GDM1 (cell line): ENCODE measurements at regions not wholly inside any gene's neighbourhood (a gene's known extent, or its start where the extent isn't known, plus 50 kb on each side); places are given as distances from the start of the nearest gene placed in this dataset.

ENCODE experiments used
- DNase-seq: peaks from one replicate; lab custom pipeline; 2025; lab: John Stamatoyannopoulos, UW

GRCh38 chr13:104204177-104204576 lies 1138.0 kb upstream of the SLC10A2 start:
- no peak for DNase-seq

GRCh38 chr13:104198801-104199200 lies 1132.6 kb upstream of the SLC10A2 start:
- no peak for DNase-seq

- no peak for DNase-seq
These were observed 1130.4 kb upstream of the SLC10A2 start for GRCh38 chr13:104196611-104197010.

- DNase-seq = no peak
These were observed 1115.5 kb upstream of the SLC10A2 start for GRCh38 chr13:104181526-104182231.

- no peak for DNase-seq
These were observed 1104.9 kb upstream of the SLC10A2 start for GRCh38 chr13:104170980-104171555.

GRCh38 chr13:104163866-104164630 lies 1097.8 kb upstream of the SLC10A2 start:
- DNase-seq = no peak

GRCh38 chr13:104160536-104160935 lies 1094.3 kb upstream of the SLC10A2 start:
- no peak for DNase-seq

GRCh38 chr13:104143760-104144416 lies 1077.7 kb upstream of the SLC10A2 start:
- DNase-seq = no peak

- no peak for DNase-seq
These were observed 1074.3 kb upstream of the SLC10A2 start for GRCh38 chr13:104140552-104140951.

- no peak for DNase-seq
These were observed 1071.2 kb upstream of the SLC10A2 start for GRCh38 chr13:104137416-104137815.

- DNase-seq = no peak
These were observed 1066.6 kb upstream of the SLC10A2 start for GRCh38 chr13:104132849-104133248.

GRCh38 chr13:104114101-104114500 lies 1047.9 kb upstream of the SLC10A2 start:
- no peak for DNase-seq

- no peak for DNase-seq
These were observed 1044.8 kb upstream of the SLC10A2 start for GRCh38 chr13:104111031-104111430.

GRCh38 chr13:104106705-104107393 lies 1040.6 kb upstream of the SLC10A2 start:
- DNase-seq = no peak

GRCh38 chr13:104105418-104106355 lies 1039.5 kb upstream of the SLC10A2 start:
- DNase-seq = no peak

GRCh38 chr13:104099750-104100149 lies 1033.5 kb upstream of the SLC10A2 start:
- no peak for DNase-seq

GRCh38 chr13:104098421-104098820 lies 1032.2 kb upstream of the SLC10A2 start:
- no peak for DNase-seq

GRCh38 chr13:104086759-104087158 lies 1020.5 kb upstream of the SLC10A2 start:
- DNase-seq = no peak

- DNase-seq = no peak
These were observed 1020.0 kb upstream of the SLC10A2 start for GRCh38 chr13:104086210-104086609.

GRCh38 chr13:104085611-104086010 lies 1019.4 kb upstream of the SLC10A2 start:
- DNase-seq = no peak

GRCh38 chr13:104074326-104074725 lies 1008.1 kb upstream of the SLC10A2 start:
- no peak for DNase-seq
